Muscle of back (tissue), 3 donors: ENCODE measurements at regions not wholly inside any gene's neighbourhood (a gene's known extent, or its start where the extent isn't known, plus 50 kb on each side); places are given as distances from the start of the nearest gene placed in this dataset.
"Not testable (repeated sequence)": the region's sequence is repeated elsewhere in the genome, so short reads cannot be mapped to it uniquely, and the experiment has no call there.

Experiments
- DNase-seq, 3 donors: peaks; one replicate each; pipeline versions ENCODE4 v3.0.0 to v3.0.0-alpha.2; 2013

DNA sequence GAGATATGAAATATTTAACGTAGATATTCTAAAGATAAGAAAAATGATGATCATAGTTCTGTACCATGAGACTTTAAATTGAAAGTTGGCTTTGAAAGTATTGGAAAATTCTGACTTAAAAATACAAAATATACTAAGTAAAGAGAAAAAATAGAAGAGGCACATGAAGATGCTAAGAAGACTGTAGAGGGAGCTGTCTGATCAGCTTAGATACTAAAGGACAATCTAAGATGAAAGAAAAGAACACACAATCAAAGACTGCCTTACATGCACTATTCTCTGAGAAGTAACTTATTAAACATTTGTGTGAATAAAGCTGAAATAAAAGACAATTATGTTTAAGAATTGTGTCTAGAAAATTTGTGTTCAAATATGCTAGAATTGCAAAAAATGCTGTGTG, 55.1 kb downstream of the RBMXL2 start:
- DNase-seq = peak; percentile 12 to 55 (median 19)

DNA sequence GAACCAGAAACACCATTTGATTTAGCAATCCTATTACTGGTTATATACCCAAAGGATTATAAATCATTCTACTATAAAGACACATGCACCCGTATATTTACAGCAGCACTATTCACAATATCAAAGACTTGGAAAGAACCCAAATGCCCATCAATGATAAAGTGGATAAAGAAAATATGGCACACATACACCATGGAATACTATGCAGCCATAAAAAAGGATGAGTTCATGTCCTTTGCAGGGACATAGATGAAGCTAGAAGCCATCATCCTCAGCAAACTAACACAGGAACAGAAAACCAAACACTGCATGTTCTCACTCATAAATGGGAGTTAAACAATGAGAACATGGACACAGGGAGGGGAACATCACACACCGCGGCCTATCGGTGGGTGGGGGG, 61.3 kb downstream of the RBMXL2 start:
- DNase-seq = not testable (repeated sequence)

DNA sequence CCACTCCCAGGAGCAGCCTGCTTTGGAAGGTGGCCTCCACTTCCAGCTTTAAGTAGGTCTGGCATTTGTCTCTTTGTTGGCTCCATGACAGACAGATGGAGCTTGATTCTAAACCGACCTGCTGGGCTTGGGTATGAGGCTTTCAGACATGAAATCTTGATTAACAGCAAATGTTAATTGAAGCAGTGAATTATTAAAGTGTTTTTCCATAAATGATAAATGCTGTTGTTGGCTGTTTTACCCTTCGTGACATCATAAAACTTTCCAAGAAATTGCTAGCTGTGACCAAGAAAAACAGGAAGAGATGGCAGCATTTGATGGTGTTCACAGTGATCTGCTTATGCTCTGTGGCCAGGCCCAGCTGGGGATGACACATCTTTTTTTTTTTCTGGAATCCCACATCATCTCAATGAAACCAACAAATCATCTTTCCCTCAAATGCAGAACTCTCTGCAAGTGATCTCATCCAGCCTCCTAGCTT, 66.1 kb downstream of the RBMXL2 start:
- peak in 1 of 3 donors; percentile 10 for DNase-seq

DNA sequence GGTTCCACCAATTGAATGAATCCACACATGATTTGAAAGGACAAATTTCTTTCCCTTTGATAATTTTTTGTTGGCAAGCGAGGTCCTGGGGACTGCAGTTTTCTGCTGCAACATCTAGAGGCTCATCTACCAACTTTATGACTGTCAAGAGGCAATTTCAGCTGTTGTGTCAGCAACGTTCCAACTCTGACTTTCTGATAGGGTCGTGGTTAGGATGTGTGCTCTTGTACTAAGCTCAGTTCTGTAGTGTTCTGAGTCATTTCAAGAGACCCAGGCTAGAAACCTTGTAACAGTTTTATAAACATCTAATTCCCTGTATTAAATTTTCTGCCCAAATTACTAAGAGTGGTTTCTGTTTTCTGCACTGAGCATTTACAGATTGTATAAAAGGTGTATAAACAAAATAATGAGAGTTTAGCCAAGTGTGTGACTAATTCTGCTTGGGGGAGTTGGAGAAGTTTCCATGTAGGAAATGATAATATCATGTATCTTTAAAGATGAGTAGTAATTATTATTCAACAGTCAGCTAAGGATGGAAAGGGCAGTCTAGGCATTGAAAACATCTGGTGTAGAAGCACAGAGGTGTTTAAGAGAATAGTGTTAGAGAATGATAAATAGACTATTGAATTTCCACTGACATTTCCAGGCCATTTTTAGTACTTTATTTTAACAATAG, 72.2 kb downstream of the RBMXL2 start:
- DNase-seq = no peak

DNA sequence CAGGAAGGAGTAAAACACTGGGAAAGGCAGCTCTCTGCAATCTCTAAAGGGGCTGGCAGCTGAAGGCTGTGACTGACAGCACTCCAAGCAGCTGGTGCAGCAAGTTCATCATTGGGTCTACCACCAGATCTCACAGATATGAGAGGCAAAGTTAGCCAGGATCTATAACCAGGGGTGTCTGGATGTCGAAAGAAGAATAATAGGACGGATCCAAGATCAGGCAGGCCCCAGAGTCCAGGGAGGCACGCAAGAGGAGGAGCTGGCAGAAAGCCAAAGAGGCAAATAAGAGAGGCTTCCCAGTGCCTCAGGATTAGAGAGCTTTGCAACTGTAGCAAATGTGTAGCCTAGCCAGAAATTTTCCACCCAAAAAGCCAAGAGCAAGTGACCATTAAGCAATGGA, 77.1 kb downstream of the RBMXL2 start:
- no peak for DNase-seq

DNA sequence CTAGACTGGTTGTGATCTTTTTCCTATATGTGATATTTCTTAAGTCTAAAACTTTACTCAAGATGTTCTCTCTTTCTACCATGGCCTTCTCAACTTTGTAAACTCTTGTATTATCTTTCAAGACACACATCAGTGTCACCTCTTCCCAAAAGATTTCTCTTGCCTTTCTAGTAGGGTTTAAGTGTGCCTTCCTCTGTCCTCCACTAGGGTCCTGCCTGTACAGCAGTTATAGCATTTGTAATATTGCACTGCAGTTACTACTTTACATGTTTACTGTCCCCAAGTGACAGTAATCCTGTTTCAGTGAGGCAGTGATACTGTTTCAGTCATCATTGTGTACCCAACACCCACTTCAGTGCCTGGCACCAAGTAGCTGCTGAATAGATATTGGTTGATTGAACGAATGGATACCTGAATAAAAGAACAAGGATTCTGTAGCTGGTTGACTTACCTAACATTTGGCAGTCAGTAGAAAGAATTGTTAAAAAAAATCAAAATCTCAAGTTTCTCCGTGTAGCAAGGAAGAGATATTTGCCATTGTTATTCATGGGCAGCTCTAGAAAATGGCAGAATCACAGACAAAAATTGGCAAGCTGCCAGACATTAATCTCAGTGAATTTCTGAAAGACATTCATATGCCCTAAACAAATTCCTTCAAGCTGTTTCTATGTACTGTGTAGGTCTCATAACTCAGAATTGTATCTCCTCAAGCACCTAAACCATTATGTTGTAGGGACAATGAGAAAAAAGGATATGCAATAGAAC, 79.4 kb downstream of the RBMXL2 start:
- no peak for DNase-seq

DNA sequence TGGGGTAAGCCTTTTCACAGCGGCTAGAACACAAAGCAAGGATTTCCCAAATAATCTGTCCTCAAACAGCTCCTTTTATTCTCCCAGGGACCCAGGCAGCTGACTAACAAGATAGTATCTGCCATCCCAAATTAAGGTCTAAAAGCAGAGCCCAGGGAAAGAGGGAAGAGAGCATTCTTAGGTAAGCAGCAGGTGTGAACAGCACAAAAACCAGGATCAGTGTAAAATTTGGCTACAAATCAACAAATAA, 79.9 kb downstream of the RBMXL2 start:
- DNase-seq = no peak

DNA sequence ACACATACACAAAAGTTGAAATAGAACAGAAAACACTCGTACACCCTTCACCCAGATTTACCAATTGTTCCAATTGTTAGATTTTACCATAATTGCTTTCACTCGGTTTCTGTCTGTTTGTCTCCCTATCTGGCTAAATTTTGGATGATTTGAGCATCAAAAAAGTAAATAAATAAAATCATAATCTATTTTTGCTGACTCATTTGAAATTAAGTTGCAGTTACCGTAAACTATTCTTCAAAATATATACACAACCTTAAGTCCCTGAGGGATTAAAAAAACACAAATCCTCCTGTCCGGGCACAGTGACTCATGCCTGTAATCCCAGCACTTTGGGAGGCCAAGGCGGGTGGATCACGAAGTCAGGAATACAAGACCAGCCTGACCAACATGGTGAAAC, 81.3 kb upstream of the SYT9 start:
- no peak for DNase-seq

DNA sequence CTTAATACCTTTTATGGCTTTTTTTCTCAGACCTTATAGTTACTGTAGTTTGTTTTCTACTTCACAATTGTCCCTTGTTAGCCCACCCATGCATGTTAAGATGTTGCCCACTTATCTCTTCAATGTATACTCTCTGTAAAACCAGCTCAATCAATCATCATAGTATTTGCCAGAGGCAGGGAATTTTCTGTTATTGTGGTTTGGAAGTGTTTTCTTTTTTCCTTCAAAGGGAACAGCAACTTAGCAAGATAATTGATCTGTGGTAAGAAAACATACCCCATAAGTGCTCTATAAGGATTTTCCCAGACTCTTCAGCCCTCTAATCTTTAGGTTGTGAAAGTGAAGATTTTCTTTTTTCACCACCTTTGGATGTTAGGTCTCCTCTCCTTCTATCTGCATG, 76.7 kb upstream of the SYT9 start:
- DNase-seq = no peak

DNA sequence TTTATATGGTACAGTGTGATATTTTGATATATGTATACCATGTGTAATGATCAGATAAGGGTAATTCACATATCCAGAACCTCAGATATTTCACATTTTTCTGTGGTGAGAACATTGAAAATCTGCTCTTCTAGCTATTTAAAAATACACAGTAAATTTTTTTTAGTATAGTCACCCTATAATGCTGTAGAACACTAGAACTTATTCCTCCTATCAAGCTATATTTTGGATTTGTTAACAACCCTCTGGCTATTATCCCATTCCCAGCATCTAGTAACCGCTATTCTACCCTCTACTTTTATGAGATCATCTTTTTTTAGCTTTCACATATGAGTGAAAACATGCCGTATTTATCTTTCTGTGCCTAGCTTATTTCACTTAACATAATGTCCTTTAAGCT, 65.5 kb upstream of the SYT9 start:
- DNase-seq = peak in 1 of 3 donors; percentile 20

DNA sequence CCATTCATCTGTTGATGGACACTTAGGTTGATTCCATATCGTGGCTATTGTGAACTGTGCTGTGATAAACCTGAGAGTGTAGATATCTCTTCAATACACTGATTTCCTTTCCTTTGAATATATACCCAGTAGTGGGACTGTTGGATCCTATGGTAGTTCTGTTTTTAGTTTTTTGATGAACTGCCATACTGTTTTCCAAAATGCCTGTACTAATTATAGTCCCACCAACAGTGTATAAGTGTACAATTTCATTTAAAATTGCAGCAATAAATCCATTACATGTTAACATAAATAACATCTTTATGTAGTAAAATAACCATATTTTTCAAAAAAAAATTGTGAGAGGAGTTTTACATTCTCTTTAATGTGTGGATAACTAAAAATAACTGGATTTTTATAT, 65.0 kb upstream of the SYT9 start:
- no peak for DNase-seq

DNA sequence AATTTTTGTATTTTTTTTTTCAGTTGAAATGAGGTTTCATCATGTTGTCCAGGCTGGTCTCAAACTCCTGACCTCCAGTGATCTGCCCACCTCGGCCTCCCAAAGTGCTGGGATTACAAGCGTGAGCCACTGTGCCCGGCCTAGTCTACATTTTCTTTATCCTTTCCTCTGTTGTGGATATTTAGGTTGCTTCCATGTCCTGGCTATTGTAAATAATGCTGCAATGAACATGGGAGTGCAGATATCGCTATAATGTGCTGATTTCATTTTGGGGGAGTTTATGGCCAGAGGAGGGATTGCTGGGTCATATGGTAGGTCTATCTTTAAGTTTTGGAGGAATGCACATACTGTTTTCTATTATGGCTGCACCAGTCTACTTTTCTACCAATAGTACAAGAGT, 58.9 kb upstream of the SYT9 start:
- DNase-seq = not testable (repeated sequence)

DNA sequence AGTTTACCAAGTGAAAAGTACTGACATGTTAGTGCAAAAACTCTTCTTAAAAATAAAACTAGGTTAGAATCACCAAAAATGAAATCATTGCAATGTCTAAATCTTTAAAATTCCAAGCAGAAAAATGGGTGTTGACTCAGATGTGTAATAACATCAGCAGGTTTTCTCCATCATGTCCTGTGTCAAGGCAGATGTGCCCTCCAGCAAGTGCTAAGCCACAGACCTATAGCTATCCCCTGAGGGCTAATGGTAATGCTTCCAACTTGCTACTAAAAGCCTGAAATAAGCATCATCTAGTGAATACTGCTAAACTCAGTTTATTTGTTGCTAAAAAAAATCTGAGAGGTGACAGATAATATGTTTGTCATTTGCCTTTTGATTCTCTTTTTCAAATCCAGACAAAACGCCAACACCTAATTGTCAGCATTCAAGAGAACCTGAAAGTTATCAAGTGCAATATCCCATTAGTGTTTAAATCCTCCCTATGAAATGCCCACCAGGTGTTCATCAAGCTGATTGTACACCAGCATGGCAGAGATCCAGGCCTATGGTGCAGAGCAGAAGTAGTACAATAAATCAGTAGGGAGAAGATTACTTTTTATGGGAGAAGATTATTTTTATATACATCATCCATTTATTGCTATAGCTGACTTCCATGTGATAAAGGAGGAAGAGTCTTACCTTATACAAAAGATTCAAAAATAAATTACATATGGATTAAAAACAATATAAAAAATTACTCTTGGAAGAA, 55.1 kb upstream of the SYT9 start:
- DNase-seq = no peak

DNA sequence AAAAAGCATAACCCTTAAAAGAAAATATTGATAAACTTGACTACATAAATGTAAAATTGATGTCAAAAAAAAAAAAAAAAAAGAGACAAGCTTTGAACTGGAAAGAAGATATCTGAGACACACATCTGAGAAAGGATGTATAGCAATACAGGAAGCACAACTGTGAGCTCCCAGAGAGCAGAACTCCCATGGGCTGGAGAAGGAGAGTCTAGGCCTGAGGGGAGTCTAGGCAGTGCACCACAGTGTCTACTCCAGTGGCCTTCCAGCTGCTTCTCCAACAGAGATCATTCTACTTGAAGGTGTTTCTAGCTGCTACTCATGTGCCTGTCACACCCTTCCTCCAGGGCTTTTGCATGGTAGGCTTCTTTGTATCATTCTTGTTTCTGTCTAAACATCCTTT, 54.2 kb upstream of the SYT9 start:
- DNase-seq = no peak
